Thymus (tissue), 11 donors: ENCODE measurements at regions not wholly inside any gene's neighbourhood (a gene's known extent, or its start where the extent isn't known, plus 50 kb on each side); places are given as distances from the start of the nearest gene placed in this dataset.

ENCODE experiments used
- DNase-seq, 9 donors: peaks; one replicate each; pipeline ENCODE4 v3.0.0-alpha.2; 2013; ENCODE audit warnings: low spot score in 9 of 9, low read depth in 6 of 9, missing footprints in 1 of 9
- H3K27ac ChIP-seq, 2 donors: one replicate each; pipeline ENCODE4 v1.5.1; 2013; ENCODE audit warnings: control low read depth in 1 of 2, low read depth in 1 of 2, low read length in 1 of 2, mild to moderate bottlenecking in 1 of 2, moderate library complexity in 1 of 2
- H3K27me3 ChIP-seq, 2 donors: one replicate each; pipeline ENCODE4 v1.5.1; 2013; ENCODE audit warnings: low read length in 1 of 2; ENCODE audit not compliant: control insufficient read depth in 2 of 2, insufficient read depth in 1 of 2
- H3K36me3 ChIP-seq, 2 donors: one replicate each; pipeline ENCODE4 v1.5.1; 2013; ENCODE audit warnings: low read length in 1 of 2, mild to moderate bottlenecking in 1 of 2, moderate library complexity in 1 of 2; ENCODE audit not compliant: control insufficient read depth in 2 of 2, insufficient read depth in 2 of 2
- H3K4me1 ChIP-seq, 2 donors: one replicate each; pipeline ENCODE4 v1.5.1; 2013; ENCODE audit warnings: low read length in 2 of 2; ENCODE audit not compliant: control insufficient read depth in 2 of 2, insufficient read depth in 2 of 2
- H3K4me3 ChIP-seq, 2 donors: one replicate each; pipeline ENCODE4 v1.5.1; 2013; ENCODE audit warnings: low read length in 2 of 2, control low read depth in 1 of 2, mild to moderate bottlenecking in 1 of 2
- H3K9me3 ChIP-seq, 2 donors: one replicate each; pipeline ENCODE4 v1.5.1; 2013; ENCODE audit warnings: low read length in 1 of 2, mild to moderate bottlenecking in 1 of 2; ENCODE audit not compliant: control insufficient read depth in 2 of 2, insufficient read depth in 1 of 2
- WGBS: extraction: QIAGEN DNeasy Blood & Tissue Kit; methylation state at CpG from one replicate; pipeline ENCODE4 v1.1.7; 2013; 5-methylcytosine and 5-hydroxymethylcytosine counted together
- donor health status: healthy.

DNA sequence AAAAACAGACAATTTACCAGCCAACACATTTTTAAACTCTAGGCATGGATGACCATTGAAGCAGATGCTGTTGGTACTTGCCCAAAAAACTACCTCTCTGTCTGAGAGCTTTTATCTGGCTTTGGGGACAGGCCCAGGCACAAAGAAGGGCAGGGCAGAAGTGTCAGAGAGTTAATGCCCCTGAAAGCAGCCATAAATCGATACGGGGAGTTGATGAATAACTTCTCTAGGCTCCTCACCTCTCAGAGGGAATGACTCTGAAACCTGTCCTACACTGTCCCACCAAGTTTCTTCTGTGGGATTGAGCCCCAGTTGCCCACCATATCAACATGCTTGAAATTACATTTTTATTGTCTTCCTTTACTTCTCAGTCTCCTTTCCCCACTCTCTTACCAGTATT is 113.0 kb upstream of the DAAM1 start:
- no peaks in the 10 kb centered on the region for H3K27me3 ChIP-seq
- no peak for DNase-seq
- H3K27ac ChIP-seq = no peak overlapping the region
- no peak overlapping the region for H3K4me3 ChIP-seq
- no peaks in the 10 kb centered on the region for H3K36me3 ChIP-seq
- H3K9me3 ChIP-seq = no peaks in the 10 kb centered on the region
- no peaks in the 10 kb centered on the region for H3K4me1 ChIP-seq
- 100% methylated on average over 2 of the region's 2 CpGs for WGBS

GRCh38 chr14:59081720-59082119 is 106.7 kb upstream of the DAAM1 start:
- Histone ChIP-seq H3K9me3 (no peaks in the 10 kb centered on the region), H3K4me1 (no peaks in the 10 kb centered on the region), H3K4me3 (no peak overlapping the region), H3K36me3 (no peaks in the 10 kb centered on the region), H3K27ac (no peak overlapping the region), H3K27me3 (no peaks in the 10 kb centered on the region)
- DNase-seq = no peak

- H3K36me3 ChIP-seq = no peaks in the 10 kb centered on the region
- H3K27me3 ChIP-seq = no peaks in the 10 kb centered on the region
- DNase-seq = no peak
- H3K9me3 ChIP-seq = no peaks in the 10 kb centered on the region
- no peak overlapping the region for H3K4me3 ChIP-seq
- H3K27ac ChIP-seq = no peak overlapping the region
- WGBS = 98% methylated on average over 2 of the region's 2 CpGs
- H3K4me1 ChIP-seq = no peaks in the 10 kb centered on the region
Measured at GRCh38 chr14:59085207-59085739, 103.2 kb upstream of the DAAM1 start.

DNA sequence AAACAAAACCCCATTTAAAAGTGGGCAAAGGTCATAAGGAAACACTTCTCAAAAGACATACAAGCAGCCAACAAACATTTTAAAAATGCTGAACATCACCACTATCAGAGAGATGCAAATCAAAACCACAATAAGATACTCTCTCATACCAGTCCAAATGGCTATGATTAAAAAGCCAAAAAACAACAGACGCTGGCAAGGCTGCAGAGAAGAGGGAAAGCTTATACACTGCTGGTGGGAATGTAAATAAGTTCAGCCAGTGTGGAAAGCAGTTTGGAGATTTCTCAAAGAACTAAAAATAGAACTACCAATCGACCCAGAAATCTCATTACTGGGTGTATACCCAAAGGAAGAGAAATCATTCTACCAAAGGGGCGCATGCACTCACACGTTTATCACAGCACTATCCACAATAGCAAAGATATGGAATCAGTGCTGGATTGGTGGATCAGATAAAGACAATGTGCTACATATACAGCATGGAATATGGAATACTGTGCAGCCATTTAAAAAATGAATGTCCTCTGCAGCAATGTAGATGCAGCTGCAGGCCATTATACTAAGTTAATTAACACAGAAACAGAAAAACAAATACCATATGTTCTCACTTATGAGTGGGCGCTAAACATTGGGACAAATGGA is 102.1 kb upstream of the DAAM1 start:
- H3K4me3 ChIP-seq = no peak overlapping the region
- no peaks in the 10 kb centered on the region for H3K4me1 ChIP-seq
- no peaks in the 10 kb centered on the region for H3K9me3 ChIP-seq
- 89% methylated on average over 5 of the region's 5 CpGs for WGBS
- no peak for DNase-seq
- no peaks in the 10 kb centered on the region for H3K27me3 ChIP-seq
- no peaks in the 10 kb centered on the region for H3K36me3 ChIP-seq
- no peak overlapping the region for H3K27ac ChIP-seq

DNA sequence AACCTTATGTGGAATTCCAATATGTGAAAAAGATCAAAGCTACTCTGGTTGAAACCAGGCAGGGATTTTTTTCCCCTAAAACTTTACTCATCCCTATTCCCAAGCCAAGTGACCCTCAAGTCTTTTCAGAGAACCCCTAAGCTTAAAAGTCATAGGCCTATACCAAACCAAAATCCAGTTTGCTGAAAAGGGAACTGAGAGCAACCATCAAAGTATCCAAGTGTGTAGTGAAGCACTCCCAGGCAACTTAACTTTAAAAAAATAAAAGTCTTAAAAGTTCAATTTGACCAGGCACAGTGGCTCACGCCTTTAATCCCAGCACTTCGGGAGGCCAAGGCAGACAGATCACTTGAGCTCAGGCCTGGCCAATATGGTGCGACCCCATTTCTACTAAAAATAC is 101.2 kb upstream of the DAAM1 start:
- Histone ChIP-seq H3K4me3 (no peak overlapping the region), H3K36me3 (no peaks in the 10 kb centered on the region), H3K9me3 (no peaks in the 10 kb centered on the region), H3K4me1 (no peaks in the 10 kb centered on the region), H3K27me3 (no peaks in the 10 kb centered on the region), H3K27ac (no peak overlapping the region)
- DNase-seq = no peak
- WGBS = 97% methylated on average over 3 of the region's 3 CpGs

DNA sequence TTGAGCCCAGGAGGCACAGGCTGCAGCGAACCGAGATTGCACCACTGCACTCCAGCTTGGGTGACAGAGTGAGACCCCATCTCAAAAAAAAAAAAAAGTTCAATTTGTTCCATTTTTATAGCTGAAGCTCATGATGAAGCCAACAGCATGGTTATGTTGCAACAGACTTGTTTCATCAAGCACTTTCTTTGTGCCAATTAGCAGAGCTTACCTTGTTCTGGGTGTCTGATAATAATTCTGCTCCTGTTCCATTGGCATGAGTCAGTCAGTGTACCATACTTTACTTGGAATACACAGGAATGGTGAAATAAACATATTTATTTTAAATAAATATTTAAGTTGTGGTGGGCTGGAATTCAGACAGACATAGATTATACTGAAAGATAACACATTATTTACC is 100.8 kb upstream of the DAAM1 start:
- Histone ChIP-seq H3K27me3 (no peaks in the 10 kb centered on the region), H3K27ac (no peak overlapping the region), H3K4me1 (no peaks in the 10 kb centered on the region), H3K4me3 (no peak overlapping the region), H3K9me3 (no peaks in the 10 kb centered on the region), H3K36me3 (no peaks in the 10 kb centered on the region)
- no peak for DNase-seq
- 94% methylated on average over 2 of the region's 2 CpGs for WGBS

GRCh38 chr14:59090572-59090971 is 97.9 kb upstream of the DAAM1 start:
- H3K27me3 ChIP-seq = no peaks in the 10 kb centered on the region
- H3K4me3 ChIP-seq = no peak overlapping the region
- no peaks in the 10 kb centered on the region for H3K4me1 ChIP-seq
- no peak for DNase-seq
- no peaks in the 10 kb centered on the region for H3K36me3 ChIP-seq
- no peak overlapping the region for H3K27ac ChIP-seq
- H3K9me3 ChIP-seq = no peaks in the 10 kb centered on the region
- 94% methylated on average over 4 of the region's 4 CpGs for WGBS

DNA sequence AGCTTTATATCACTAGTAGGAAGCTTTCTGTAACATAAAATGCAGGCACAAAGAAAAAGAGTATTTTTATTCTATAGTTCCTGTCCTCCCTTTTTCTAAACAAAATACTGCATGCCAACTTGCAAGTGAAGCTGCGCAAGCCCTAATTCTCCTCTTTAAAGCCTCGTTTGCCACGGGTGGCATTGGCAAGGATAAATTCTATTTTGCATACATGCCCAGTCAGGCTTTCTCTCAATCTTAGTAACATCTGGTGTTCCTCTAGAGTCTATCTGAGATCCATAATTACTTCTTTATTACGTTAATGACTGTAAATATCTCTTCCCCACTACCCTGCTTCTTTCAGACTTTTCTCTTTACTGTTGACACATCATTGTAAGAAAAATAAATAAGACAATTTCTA is 97.1 kb upstream of the DAAM1 start:
- H3K4me1 ChIP-seq = no peaks in the 10 kb centered on the region
- no peak for DNase-seq
- H3K27ac ChIP-seq = no peak overlapping the region
- no peaks in the 10 kb centered on the region for H3K27me3 ChIP-seq
- H3K36me3 ChIP-seq = no peaks in the 10 kb centered on the region
- WGBS = 95% methylated on average over 4 of the region's 4 CpGs
- H3K4me3 ChIP-seq = no peak overlapping the region
- H3K9me3 ChIP-seq = no peaks in the 10 kb centered on the region

GRCh38 chr14:59091976-59092375 is 96.5 kb upstream of the DAAM1 start:
- Histone ChIP-seq H3K4me3 (no peak overlapping the region), H3K4me1 (no peaks in the 10 kb centered on the region), H3K27me3 (no peaks in the 10 kb centered on the region), H3K36me3 (no peaks in the 10 kb centered on the region), H3K27ac (no peak overlapping the region), H3K9me3 (no peaks in the 10 kb centered on the region)
- DNase-seq = no peak
- WGBS = 92% methylated on average over 4 of the region's 4 CpGs
